ENCODE measurements at regions not wholly inside any gene's neighbourhood (a gene's known extent, or its start where the extent isn't known, plus 50 kb on each side); places are given as distances from the start of the nearest gene placed in this dataset.

- no peak for TF ChIP-seq POLR2A (IDR thresholded peaks at IDR 0.05; ENCODE audit: low read depth, low read length)
- TF ChIP-seq SMC3 (IDR thresholded peaks at IDR 0.05; ENCODE audit: borderline replicate concordance, low read length) = no peak
- TF ChIP-seq, protein P1, sequence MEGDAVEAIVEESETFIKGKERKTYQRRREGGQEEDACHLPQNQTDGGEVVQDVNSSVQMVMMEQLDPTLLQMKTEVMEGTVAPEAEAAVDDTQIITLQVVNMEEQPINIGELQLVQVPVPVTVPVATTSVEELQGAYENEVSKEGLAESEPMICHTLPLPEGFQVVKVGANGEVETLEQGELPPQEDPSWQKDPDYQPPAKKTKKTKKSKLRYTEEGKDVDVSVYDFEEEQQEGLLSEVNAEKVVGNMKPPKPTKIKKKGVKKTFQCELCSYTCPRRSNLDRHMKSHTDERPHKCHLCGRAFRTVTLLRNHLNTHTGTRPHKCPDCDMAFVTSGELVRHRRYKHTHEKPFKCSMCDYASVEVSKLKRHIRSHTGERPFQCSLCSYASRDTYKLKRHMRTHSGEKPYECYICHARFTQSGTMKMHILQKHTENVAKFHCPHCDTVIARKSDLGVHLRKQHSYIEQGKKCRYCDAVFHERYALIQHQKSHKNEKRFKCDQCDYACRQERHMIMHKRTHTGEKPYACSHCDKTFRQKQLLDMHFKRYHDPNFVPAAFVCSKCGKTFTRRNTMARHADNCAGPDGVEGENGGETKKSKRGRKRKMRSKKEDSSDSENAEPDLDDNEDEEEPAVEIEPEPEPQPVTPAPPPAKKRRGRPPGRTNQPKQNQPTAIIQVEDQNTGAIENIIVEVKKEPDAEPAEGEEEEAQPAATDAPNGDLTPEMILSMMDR (IDR thresholded peaks at IDR 0.05 in 2 of 3, conservative IDR thresholded peaks at IDR 0.05 in 1 of 3; ENCODE audit: control insufficient read depth in 2 of 3, extremely low read depth in 1 of 3, insufficient read depth in 1 of 3, low read depth in 3 of 3, low read length in 3 of 3) = no peak
These were observed 57.6 kb upstream of the AK4 start for GRCh38 chr1:65090406-65090805.
